ENCODE measurements at regions not wholly inside any gene's neighbourhood (a gene's known extent, or its start where the extent isn't known, plus 50 kb on each side); places are given as distances from the start of the nearest gene placed in this dataset.
"Not testable (repeated sequence)": the region's sequence is repeated elsewhere in the genome, so short reads cannot be mapped to it uniquely, and the experiment has no call there.

DNA sequence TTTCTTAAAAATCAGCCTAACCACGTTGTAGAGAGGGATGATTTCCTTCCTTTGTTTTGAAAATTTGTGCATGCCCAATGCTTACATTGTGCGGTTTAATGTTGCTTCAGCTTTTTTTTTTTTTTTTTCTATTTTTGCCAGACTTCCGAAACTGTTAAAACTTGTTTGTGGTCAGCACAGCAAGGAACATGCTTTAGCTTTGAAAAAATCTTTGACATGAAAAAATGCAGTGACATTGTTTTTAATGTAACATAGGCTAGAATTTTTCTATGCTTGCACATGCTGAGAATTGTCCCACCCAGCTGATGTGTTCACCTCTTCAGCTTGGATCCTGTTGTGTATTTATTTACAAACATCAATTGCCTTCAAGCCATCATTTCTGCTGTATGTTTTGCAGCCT is 1375.9 kb downstream of the FOXD4L5 start:
- not testable (repeated sequence) for TF ChIP-seq EZH2 (IDR thresholded peaks at IDR 0.05; ENCODE audit: borderline replicate concordance, insufficient read depth, low read depth, low read length, poor library complexity, severe bottlenecking)
- TF ChIP-seq, protein P1, sequence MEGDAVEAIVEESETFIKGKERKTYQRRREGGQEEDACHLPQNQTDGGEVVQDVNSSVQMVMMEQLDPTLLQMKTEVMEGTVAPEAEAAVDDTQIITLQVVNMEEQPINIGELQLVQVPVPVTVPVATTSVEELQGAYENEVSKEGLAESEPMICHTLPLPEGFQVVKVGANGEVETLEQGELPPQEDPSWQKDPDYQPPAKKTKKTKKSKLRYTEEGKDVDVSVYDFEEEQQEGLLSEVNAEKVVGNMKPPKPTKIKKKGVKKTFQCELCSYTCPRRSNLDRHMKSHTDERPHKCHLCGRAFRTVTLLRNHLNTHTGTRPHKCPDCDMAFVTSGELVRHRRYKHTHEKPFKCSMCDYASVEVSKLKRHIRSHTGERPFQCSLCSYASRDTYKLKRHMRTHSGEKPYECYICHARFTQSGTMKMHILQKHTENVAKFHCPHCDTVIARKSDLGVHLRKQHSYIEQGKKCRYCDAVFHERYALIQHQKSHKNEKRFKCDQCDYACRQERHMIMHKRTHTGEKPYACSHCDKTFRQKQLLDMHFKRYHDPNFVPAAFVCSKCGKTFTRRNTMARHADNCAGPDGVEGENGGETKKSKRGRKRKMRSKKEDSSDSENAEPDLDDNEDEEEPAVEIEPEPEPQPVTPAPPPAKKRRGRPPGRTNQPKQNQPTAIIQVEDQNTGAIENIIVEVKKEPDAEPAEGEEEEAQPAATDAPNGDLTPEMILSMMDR (IDR thresholded peaks at IDR 0.05), result not testable (repeated sequence)
